ENCODE measurements at regions not wholly inside any gene's neighbourhood (a gene's known extent, or its start where the extent isn't known, plus 50 kb on each side); places are given as distances from the start of the nearest gene placed in this dataset.

DNA sequence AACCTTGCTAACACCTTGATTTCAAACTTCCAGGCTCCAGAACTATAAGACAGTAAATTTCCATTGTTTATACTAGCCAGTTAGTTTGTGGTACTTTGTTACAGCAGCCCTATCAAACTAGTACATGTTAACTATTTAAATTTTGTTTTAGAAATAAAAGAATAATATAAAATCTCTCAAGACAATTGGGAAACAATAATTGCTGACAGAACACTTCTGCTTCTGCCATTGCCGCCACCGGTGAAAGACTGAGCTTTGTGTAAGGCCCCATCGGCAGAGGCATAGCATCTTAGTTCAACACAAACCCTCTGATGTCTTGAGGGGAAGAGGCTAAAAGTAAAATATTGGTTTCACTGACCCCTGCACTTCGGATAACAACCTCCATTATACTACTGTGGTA, 1607.1 kb upstream of the SEL1L start:
- Histone ChIP-seq H3K4me3 (ENCODE audit: low read length in 3 of 3) (no peak overlapping the region), H3K9ac (ENCODE audit: low read length in 3 of 3) (no peak overlapping the region), H3K4me1 (ENCODE audit: control insufficient read depth in 2 of 3, insufficient read depth in 2 of 3, low read depth in 1 of 3, low read length in 3 of 3) (no peaks in the 10 kb centered on the region), H3K9me3 (ENCODE audit: control insufficient read depth in 2 of 3, insufficient read depth in 1 of 3, low read length in 3 of 3) (no peaks in the 10 kb centered on the region), H3K27ac (ENCODE audit: low read depth in 2 of 2, low read length in 2 of 2) (no peak overlapping the region), H3K36me3 (ENCODE audit: control insufficient read depth in 2 of 3, insufficient read depth in 3 of 3, low read length in 3 of 3) (no peaks in the 10 kb centered on the region), H3K27me3 (ENCODE audit: control insufficient read depth, insufficient read depth, low read length) (no peaks in the 10 kb centered on the region)
- intact Hi-C loops (cut with DNase I): no loop called here
- TF ChIP-seq, protein P1, sequence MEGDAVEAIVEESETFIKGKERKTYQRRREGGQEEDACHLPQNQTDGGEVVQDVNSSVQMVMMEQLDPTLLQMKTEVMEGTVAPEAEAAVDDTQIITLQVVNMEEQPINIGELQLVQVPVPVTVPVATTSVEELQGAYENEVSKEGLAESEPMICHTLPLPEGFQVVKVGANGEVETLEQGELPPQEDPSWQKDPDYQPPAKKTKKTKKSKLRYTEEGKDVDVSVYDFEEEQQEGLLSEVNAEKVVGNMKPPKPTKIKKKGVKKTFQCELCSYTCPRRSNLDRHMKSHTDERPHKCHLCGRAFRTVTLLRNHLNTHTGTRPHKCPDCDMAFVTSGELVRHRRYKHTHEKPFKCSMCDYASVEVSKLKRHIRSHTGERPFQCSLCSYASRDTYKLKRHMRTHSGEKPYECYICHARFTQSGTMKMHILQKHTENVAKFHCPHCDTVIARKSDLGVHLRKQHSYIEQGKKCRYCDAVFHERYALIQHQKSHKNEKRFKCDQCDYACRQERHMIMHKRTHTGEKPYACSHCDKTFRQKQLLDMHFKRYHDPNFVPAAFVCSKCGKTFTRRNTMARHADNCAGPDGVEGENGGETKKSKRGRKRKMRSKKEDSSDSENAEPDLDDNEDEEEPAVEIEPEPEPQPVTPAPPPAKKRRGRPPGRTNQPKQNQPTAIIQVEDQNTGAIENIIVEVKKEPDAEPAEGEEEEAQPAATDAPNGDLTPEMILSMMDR (IDR thresholded peaks at IDR 0.05; ENCODE audit: borderline replicate concordance, extremely low read depth, insufficient read depth): no peak
- no peak for DNase-seq
- no peak for FAIRE-seq

DNA sequence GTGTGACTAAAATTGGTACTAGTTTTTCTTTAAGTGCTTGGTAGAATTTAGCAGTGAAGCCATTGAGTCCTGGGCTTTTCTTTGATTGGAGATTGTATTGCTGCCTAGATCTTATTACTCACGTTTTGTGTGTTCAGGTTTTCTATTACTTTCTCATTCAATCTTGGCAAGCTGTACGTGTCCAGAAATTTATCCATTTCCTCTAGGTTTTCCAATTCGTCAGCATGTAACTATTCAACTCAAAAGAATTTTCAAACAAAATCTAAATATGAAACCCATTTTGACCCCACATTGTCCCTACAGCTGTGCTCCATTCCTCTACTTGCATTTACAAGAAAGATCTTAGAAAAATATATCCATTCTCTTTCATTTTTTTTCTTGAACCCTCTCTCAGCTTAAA, 1613.4 kb upstream of the SEL1L start:
- intact Hi-C loops (cut with DNase I): no loop called here
- no peak overlapping the region for H3K9ac ChIP-seq (ENCODE audit: low read length in 3 of 3)
- H3K36me3 ChIP-seq (ENCODE audit: control insufficient read depth in 2 of 3, insufficient read depth in 3 of 3, low read length in 3 of 3): no peaks in the 10 kb centered on the region
- no peak for DNase-seq
- TF ChIP-seq, protein P1 (IDR thresholded peaks at IDR 0.05; ENCODE audit: borderline replicate concordance, extremely low read depth, insufficient read depth): no peak
- no peak overlapping the region for H3K27ac ChIP-seq (ENCODE audit: low read depth in 2 of 2, low read length in 2 of 2)
- H3K27me3 ChIP-seq (ENCODE audit: control insufficient read depth, insufficient read depth, low read length): no peaks in the 10 kb centered on the region
- no peak for FAIRE-seq
- no peaks in the 10 kb centered on the region for H3K4me1 ChIP-seq (ENCODE audit: control insufficient read depth in 2 of 3, insufficient read depth in 2 of 3, low read depth in 1 of 3, low read length in 3 of 3)
- H3K9me3 ChIP-seq (ENCODE audit: control insufficient read depth in 2 of 3, insufficient read depth in 1 of 3, low read length in 3 of 3): no peaks in the 10 kb centered on the region
- no peak overlapping the region for H3K4me3 ChIP-seq (ENCODE audit: low read length in 3 of 3)

DNA sequence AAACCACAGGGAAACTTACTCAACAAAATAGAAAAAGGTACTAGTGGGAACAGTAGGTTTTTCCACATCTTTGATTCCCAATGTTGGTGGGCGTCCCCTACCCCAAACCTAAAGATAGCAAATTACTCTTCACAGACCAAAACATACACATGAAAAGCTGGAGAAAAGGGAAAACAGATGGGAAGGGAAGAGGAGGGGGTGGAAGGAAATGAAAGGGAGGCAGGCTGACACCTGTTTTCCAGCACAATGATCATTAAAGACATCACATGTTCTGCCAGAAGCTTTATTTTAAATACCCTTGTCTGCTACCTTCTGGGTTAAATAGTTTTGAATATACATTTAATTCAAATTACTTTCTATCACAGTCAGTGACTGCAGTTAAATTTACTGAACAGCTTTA, 1617.9 kb upstream of the SEL1L start:
- no peak overlapping the region for H3K27ac ChIP-seq (ENCODE audit: low read depth in 2 of 2, low read length in 2 of 2)
- no peaks in the 10 kb centered on the region for H3K4me1 ChIP-seq (ENCODE audit: control insufficient read depth in 2 of 3, insufficient read depth in 2 of 3, low read depth in 1 of 3, low read length in 3 of 3)
- H3K4me3 ChIP-seq (ENCODE audit: low read length in 3 of 3): no peak overlapping the region
- no peak for FAIRE-seq
- H3K27me3 ChIP-seq (ENCODE audit: control insufficient read depth, insufficient read depth, low read length): no peaks in the 10 kb centered on the region
- no peaks in the 10 kb centered on the region for H3K9me3 ChIP-seq (ENCODE audit: control insufficient read depth in 2 of 3, insufficient read depth in 1 of 3, low read length in 3 of 3)
- H3K36me3 ChIP-seq (ENCODE audit: control insufficient read depth in 2 of 3, insufficient read depth in 3 of 3, low read length in 3 of 3): no peaks in the 10 kb centered on the region
- intact Hi-C loops (cut with DNase I): no loop called here
- no peak for DNase-seq
- TF ChIP-seq, protein P1 (IDR thresholded peaks at IDR 0.05; ENCODE audit: borderline replicate concordance, extremely low read depth, insufficient read depth): no peak
- no peak overlapping the region for H3K9ac ChIP-seq (ENCODE audit: low read length in 3 of 3)

DNA sequence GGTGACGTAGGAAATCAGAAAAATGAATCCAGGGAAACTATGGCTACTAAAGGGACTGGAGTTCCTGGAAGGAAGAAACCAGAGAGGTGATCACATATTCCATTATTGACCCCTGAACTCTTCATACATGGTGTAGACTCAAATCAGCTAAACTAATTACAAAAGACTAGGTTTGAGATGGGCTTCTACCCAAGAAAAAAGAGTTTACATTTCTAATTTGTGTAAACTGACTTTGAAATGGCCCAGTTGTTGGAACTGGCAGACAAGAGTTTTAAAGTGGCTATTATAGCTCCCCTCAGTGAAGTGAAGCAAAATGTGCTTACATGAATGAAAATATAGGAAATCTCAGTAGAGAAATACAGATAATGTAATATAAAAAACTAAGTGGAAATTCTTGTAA, 1619.4 kb upstream of the SEL1L start:
- Histone ChIP-seq H3K4me1 (ENCODE audit: control insufficient read depth in 2 of 3, insufficient read depth in 2 of 3, low read depth in 1 of 3, low read length in 3 of 3) (no peaks in the 10 kb centered on the region), H3K27me3 (ENCODE audit: control insufficient read depth, insufficient read depth, low read length) (no peaks in the 10 kb centered on the region), H3K27ac (ENCODE audit: low read depth in 2 of 2, low read length in 2 of 2) (no peak overlapping the region), H3K36me3 (ENCODE audit: control insufficient read depth in 2 of 3, insufficient read depth in 3 of 3, low read length in 3 of 3) (no peaks in the 10 kb centered on the region), H3K9me3 (ENCODE audit: control insufficient read depth in 2 of 3, insufficient read depth in 1 of 3, low read length in 3 of 3) (no peaks in the 10 kb centered on the region), H3K9ac (ENCODE audit: low read length in 3 of 3) (no peak overlapping the region), H3K4me3 (ENCODE audit: low read length in 3 of 3) (no peak overlapping the region)
- FAIRE-seq (no peak), DNase-seq (no peak)
- TF ChIP-seq, protein P1 (IDR thresholded peaks at IDR 0.05; ENCODE audit: borderline replicate concordance, extremely low read depth, insufficient read depth): no peak
- intact Hi-C loops (cut with DNase I): no loop called here

All from kidney (tissue), 13 donors.